ENCODE measurements at regions not wholly inside any gene's neighbourhood (a gene's known extent, or its start where the extent isn't known, plus 50 kb on each side); places are given as distances from the start of the nearest gene placed in this dataset.
"Not testable (repeated sequence)": the region's sequence is repeated elsewhere in the genome, so short reads cannot be mapped to it uniquely, and the experiment has no call there.

GRCh38 chr1:143792047-143792937 lies 179.5 kb downstream of the FAM72C start:
- not testable (repeated sequence) for H3K27me3 Mint-ChIP-seq (ENCODE audit: insufficient read depth); H3K4me3 Mint-ChIP-seq; H3K27ac Mint-ChIP-seq; H3K4me1 Mint-ChIP-seq (ENCODE audit: low read depth); H3K9me3 Mint-ChIP-seq; DNase-seq; H3K36me3 Mint-ChIP-seq (ENCODE audit: low read depth)

- H3K36me3 Mint-ChIP-seq (ENCODE audit: low read depth); H3K27me3 Mint-ChIP-seq (ENCODE audit: insufficient read depth); H3K4me3 Mint-ChIP-seq; H3K27ac Mint-ChIP-seq; DNase-seq; H3K4me1 Mint-ChIP-seq (ENCODE audit: low read depth); H3K9me3 Mint-ChIP-seq: not testable (repeated sequence)
Measured at GRCh38 chr1:143786381-143786780, 185.4 kb downstream of the FAM72C start.

- not testable (repeated sequence) for H3K36me3 Mint-ChIP-seq (ENCODE audit: low read depth); H3K4me3 Mint-ChIP-seq; H3K4me1 Mint-ChIP-seq (ENCODE audit: low read depth)
Measured at GRCh38 chr1:143785883-143786282, 185.9 kb downstream of the FAM72C start.

GRCh38 chr1:143784239-143784882 lies 187.4 kb downstream of the FAM72C start:
- H3K9me3 Mint-ChIP-seq; DNase-seq; H3K4me3 Mint-ChIP-seq; H3K36me3 Mint-ChIP-seq (ENCODE audit: low read depth); H3K27me3 Mint-ChIP-seq (ENCODE audit: insufficient read depth); H3K27ac Mint-ChIP-seq; H3K4me1 Mint-ChIP-seq (ENCODE audit: low read depth): not testable (repeated sequence)

More at GRCh38 chr1:143785883-143786282, 185.9 kb downstream of the FAM72C start:
- H3K9me3 Mint-ChIP-seq; DNase-seq; H3K27me3 Mint-ChIP-seq (ENCODE audit: insufficient read depth); H3K27ac Mint-ChIP-seq: not testable (repeated sequence)

GRCh38 chr1:143778178-143778577 lies 193.6 kb downstream of the FAM72C start:
- DNase-seq; H3K4me3 Mint-ChIP-seq; H3K27ac Mint-ChIP-seq; H3K27me3 Mint-ChIP-seq (ENCODE audit: insufficient read depth); H3K9me3 Mint-ChIP-seq; H3K4me1 Mint-ChIP-seq (ENCODE audit: low read depth); H3K36me3 Mint-ChIP-seq (ENCODE audit: low read depth): not testable (repeated sequence)

- H3K4me1 Mint-ChIP-seq (ENCODE audit: low read depth); H3K27me3 Mint-ChIP-seq (ENCODE audit: insufficient read depth); H3K4me3 Mint-ChIP-seq; H3K36me3 Mint-ChIP-seq (ENCODE audit: low read depth); H3K27ac Mint-ChIP-seq; DNase-seq; H3K9me3 Mint-ChIP-seq: not testable (repeated sequence)
Measured at GRCh38 chr1:143764831-143765230, 207.0 kb downstream of the FAM72C start.

- not testable (repeated sequence) for DNase-seq; H3K27me3 Mint-ChIP-seq (ENCODE audit: insufficient read depth); H3K27ac Mint-ChIP-seq; H3K4me3 Mint-ChIP-seq; H3K4me1 Mint-ChIP-seq (ENCODE audit: low read depth); H3K9me3 Mint-ChIP-seq; H3K36me3 Mint-ChIP-seq (ENCODE audit: low read depth)
Measured at GRCh38 chr1:143760366-143760765, 211.4 kb downstream of the FAM72C start.

- H3K9me3 Mint-ChIP-seq; H3K4me3 Mint-ChIP-seq; H3K4me1 Mint-ChIP-seq (ENCODE audit: low read depth); DNase-seq; H3K36me3 Mint-ChIP-seq (ENCODE audit: low read depth); H3K27me3 Mint-ChIP-seq (ENCODE audit: insufficient read depth); H3K27ac Mint-ChIP-seq: not testable (repeated sequence)
Measured at GRCh38 chr1:143755961-143756360, 215.8 kb downstream of the FAM72C start.

GRCh38 chr1:143748906-143749305 lies 222.9 kb downstream of the FAM72C start:
- Mint-ChIP-seq H3K36me3 (ENCODE audit: low read depth) (no peaks in the 10 kb centered on the region), H3K9me3 (no peaks in the 10 kb centered on the region), H3K4me1 (ENCODE audit: low read depth) (no peaks in the 10 kb centered on the region), H3K4me3 (no peak overlapping the region), H3K27me3 (ENCODE audit: insufficient read depth) (peaks cover 3% of the 10 kb centered on the region), H3K27ac (no peak overlapping the region)
- DNase-seq: no peak
- TF ChIP-seq CTCF (IDR thresholded peaks at IDR 0.05): no peak

Measured in HFFc6 (cell line).